HepG2 (cell line): ENCODE measurements at regions not wholly inside any gene's neighbourhood (a gene's known extent, or its start where the extent isn't known, plus 50 kb on each side); places are given as distances from the start of the nearest gene placed in this dataset.

Experiments used
- ARID5B ChIP-seq: IDR thresholded peaks from 2 replicates; pipeline ENCODE4 v1.4.0; 2020; ENCODE audit warnings: mild to moderate bottlenecking, missing genetic modification reagents
- ATM ChIP-seq: fragments of 450-650 bp; IDR thresholded peaks from 2 replicates; pipeline ENCODE4 v1.7.1; 2017; ENCODE audit warnings: mild to moderate bottlenecking, borderline replicate concordance
- BRD4 ChIP-seq: sonication (generic); formaldehyde crosslinking; IDR thresholded peaks from 2 replicates; pipeline ENCODE4 v1.4.0; 2020; ENCODE audit warnings: missing genetic modification reagents
- E2F2 ChIP-seq: sonication (generic); formaldehyde crosslinking; IDR thresholded peaks from 2 replicates; pipeline ENCODE4 v1.4.0; 2020; ENCODE audit warnings: missing genetic modification reagents, borderline replicate concordance
- KLF6 ChIP-seq: IDR thresholded peaks from 2 replicates; pipeline ENCODE4 v1.8.0; 2016; ENCODE audit warnings: missing biosample characterization, missing genetic modification reagents
- MTERF4 ChIP-seq: sonication (generic); formaldehyde crosslinking; IDR thresholded peaks from 2 replicates; pipeline ENCODE4 v1.8.0; 2023; ENCODE audit warnings: mild to moderate bottlenecking, missing genetic modification reagents
- NFATC3 ChIP-seq: sonication (generic); formaldehyde crosslinking; IDR thresholded peaks from 2 replicates; pipeline ENCODE4 v1.5.1; 2020; ENCODE audit warnings: mild to moderate bottlenecking, missing genetic modification reagents
- PRMT3 ChIP-seq: sonication (generic); formaldehyde crosslinking; IDR thresholded peaks from 2 replicates; pipeline ENCODE4 v1.8.1; 2022; ENCODE audit warnings: low read depth, mild to moderate bottlenecking, moderate library complexity, missing genetic modification reagents, borderline replicate concordance
- SPEN ChIP-seq: sonication (generic); formaldehyde crosslinking; IDR thresholded peaks from 2 replicates; pipeline ENCODE4 v1.5.1; 2020; ENCODE audit warnings: low read depth, mild to moderate bottlenecking, missing genetic modification reagents
- ZFP41 ChIP-seq: sonication (generic); formaldehyde crosslinking; IDR thresholded peaks from 2 replicates; pipeline ENCODE4 v1.4.0; 2020; ENCODE audit warnings: mild to moderate bottlenecking, missing genetic modification reagents, borderline replicate concordance
- ZKSCAN5 ChIP-seq: sonication (generic); formaldehyde crosslinking; IDR thresholded peaks from 2 replicates; pipeline ENCODE4 v1.5.1; 2020; ENCODE audit warnings: mild to moderate bottlenecking, missing genetic modification reagents
- ZNF563 ChIP-seq: sonication (generic); formaldehyde crosslinking; IDR thresholded peaks from 2 replicates; pipeline ENCODE4 v1.8.0; 2022; ENCODE audit warnings: mild to moderate bottlenecking, moderate library complexity, missing genetic modification reagents
- ZNF672 ChIP-seq: sonication (generic); formaldehyde crosslinking; IDR thresholded peaks from 2 replicates; pipeline ENCODE4 v1.8.1; 2022; ENCODE audit warnings: missing genetic modification reagents
- ZNF761 ChIP-seq: sonication (generic); formaldehyde crosslinking; conservative IDR thresholded peaks from 2 replicates; pipeline ENCODE4 v1.4.0; 2020; ENCODE audit warnings: mild to moderate bottlenecking, missing genetic modification reagents
- TF ChIP-seq, protein P1 (sequence below): sonication (generic); formaldehyde crosslinking; IDR thresholded peaks from 2 replicates; pipeline ENCODE4 v1.5.0; 2020; ENCODE audit warnings: mild to moderate bottlenecking, missing genetic modification reagents
- TF ChIP-seq, protein P2 (sequence below): sonication (generic); formaldehyde crosslinking; IDR thresholded peaks from 2 replicates; pipeline ENCODE4 v1.8.1; 2023; ENCODE audit warnings: missing genetic modification reagents, mild to moderate bottlenecking, borderline replicate concordance

- 0 out of 2 replicates have a peak, but pooled peaks have one; percentile 28 for TF ChIP-seq ZNF761 (CRISPR knock-in tag)
- no peak for TF ChIP-seq ZNF672
- peak; percentile 67; the same call in 1 of the 2 replicates for TF ChIP-seq KLF6 (CRISPR knock-in tag)
- no peak for TF ChIP-seq ATM
- TF ChIP-seq MTERF4 (CRISPR knock-in tag): no peak
- no peak for TF ChIP-seq SPEN (CRISPR knock-in tag)
- TF ChIP-seq ARID5B (CRISPR knock-in tag): peak; percentile 99
- no peak for TF ChIP-seq PRMT3 (CRISPR knock-in tag)
- TF ChIP-seq ZKSCAN5 (CRISPR knock-in tag): no peak
- TF ChIP-seq, protein P1, sequence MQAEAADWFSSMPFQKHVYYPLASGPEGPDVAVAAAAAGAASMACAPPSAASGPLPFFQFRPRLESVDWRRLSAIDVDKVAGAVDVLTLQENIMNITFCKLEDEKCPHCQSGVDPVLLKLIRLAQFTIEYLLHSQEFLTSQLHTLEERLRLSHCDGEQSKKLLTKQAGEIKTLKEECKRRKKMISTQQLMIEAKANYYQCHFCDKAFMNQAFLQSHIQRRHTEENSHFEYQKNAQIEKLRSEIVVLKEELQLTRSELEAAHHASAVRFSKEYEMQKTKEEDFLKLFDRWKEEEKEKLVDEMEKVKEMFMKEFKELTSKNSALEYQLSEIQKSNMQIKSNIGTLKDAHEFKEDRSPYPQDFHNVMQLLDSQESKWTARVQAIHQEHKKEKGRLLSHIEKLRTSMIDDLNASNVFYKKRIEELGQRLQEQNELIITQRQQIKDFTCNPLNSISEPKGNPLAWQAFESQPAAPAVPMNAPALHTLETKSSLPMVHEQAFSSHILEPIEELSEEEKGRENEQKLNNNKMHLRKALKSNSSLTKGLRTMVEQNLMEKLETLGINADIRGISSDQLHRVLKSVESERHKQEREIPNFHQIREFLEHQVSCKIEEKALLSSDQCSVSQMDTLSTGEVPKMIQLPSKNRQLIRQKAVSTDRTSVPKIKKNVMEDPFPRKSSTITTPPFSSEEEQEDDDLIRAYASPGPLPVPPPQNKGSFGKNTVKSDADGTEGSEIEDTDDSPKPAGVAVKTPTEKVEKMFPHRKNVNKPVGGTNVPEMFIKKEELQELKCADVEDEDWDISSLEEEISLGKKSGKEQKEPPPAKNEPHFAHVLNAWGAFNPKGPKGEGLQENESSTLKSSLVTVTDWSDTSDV: no peak
- no peak for TF ChIP-seq E2F2 (CRISPR knock-in tag)
- TF ChIP-seq BRD4 (CRISPR knock-in tag): no peak
- TF ChIP-seq, protein P2, sequence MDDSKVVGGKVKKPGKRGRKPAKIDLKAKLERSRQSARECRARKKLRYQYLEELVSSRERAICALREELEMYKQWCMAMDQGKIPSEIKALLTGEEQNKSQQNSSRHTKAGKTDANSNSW (CRISPR knock-in tag): no peak
- 0 out of 2 replicates have a peak, but pooled peaks have one; percentile 3 for TF ChIP-seq NFATC3 (CRISPR knock-in tag)
- TF ChIP-seq ZNF563 (CRISPR knock-in tag): 0 out of 2 replicates have a peak, but pooled peaks have one; percentile 27
- TF ChIP-seq ZFP41 (CRISPR knock-in tag): no peak
Observed at GRCh38 chr16:54628796-54629625, 301.7 kb upstream of the IRX5 start (continued).
